Ectodermal cell (in vitro differentiated cells): ENCODE measurements at regions not wholly inside any gene's neighbourhood (a gene's known extent, or its start where the extent isn't known, plus 50 kb on each side); places are given as distances from the start of the nearest gene placed in this dataset.

Source experiments
- H3K27ac ChIP-seq: 2 replicates; pipeline ENCODE4 v1.7.0; 2013; ENCODE audit warnings: mild to moderate bottlenecking, low read depth, low read length; ENCODE audit not compliant: insufficient read depth, poor library complexity, severe bottlenecking
- H3K27me3 ChIP-seq: 2 replicates; pipeline ENCODE4 v1.7.0; 2013; ENCODE audit warnings: mild to moderate bottlenecking, low read length; ENCODE audit not compliant: insufficient read depth, control insufficient read depth, poor library complexity, severe bottlenecking
- H3K36me3 ChIP-seq: one replicate; pipeline ENCODE4 v1.7.0; 2013; ENCODE audit warnings: low read length; ENCODE audit not compliant: control insufficient read depth, insufficient read depth
- H3K4me1 ChIP-seq: one replicate; pipeline ENCODE4 v1.7.0; 2013; ENCODE audit warnings: low read length; ENCODE audit not compliant: control insufficient read depth, insufficient read depth
- H3K4me3 ChIP-seq: 2 replicates; pipeline ENCODE4 v1.7.0; 2013; ENCODE audit warnings: low read depth, low read length, control low read depth; ENCODE audit not compliant: insufficient read depth
- H3K9me3 ChIP-seq: 2 replicates; pipeline ENCODE4 v1.7.0; 2013; ENCODE audit warnings: mild to moderate bottlenecking, low read length, moderate library complexity; ENCODE audit not compliant: control insufficient read depth
- WGBS, 2 experiments: methylation state at CpG; one replicate each; pipeline ENCODE4 v1.1.7; 2013; ENCODE audit warnings: missing lambda C conversion rate in 2 of 2; 5-methylcytosine and 5-hydroxymethylcytosine counted together

GRCh38 chr6:140782941-140783340 is 1349.8 kb upstream of the GJE1 start:
- H3K9me3 ChIP-seq, result no peaks in the 10 kb centered on the region
- no peak overlapping the region for H3K27ac ChIP-seq
- H3K4me1 ChIP-seq, result no peaks in the 10 kb centered on the region
- 84 to 86% methylated on average over 1 of the region's 1 CpG for WGBS, 2 experiments
- no peaks in the 10 kb centered on the region for H3K27me3 ChIP-seq
- no peaks in the 10 kb centered on the region for H3K36me3 ChIP-seq
- H3K4me3 ChIP-seq, result no peak overlapping the region

- Histone ChIP-seq H3K9me3 (no peaks in the 10 kb centered on the region), H3K4me3 (no peak overlapping the region), H3K27ac (no peak overlapping the region), H3K36me3 (no peaks in the 10 kb centered on the region), H3K27me3 (no peaks in the 10 kb centered on the region), H3K4me1 (no peaks in the 10 kb centered on the region)
- WGBS, 2 experiments, result 94 to 100% methylated on average over 5 of the region's 5 CpGs
These were observed 1352.6 kb upstream of the GJE1 start for GRCh38 chr6:140779991-140780596.

- WGBS, 2 experiments, result 92 to 100% methylated on average over 1 of the region's 2 CpGs
- Histone ChIP-seq H3K27me3 (no peaks in the 10 kb centered on the region), H3K27ac (no peak overlapping the region), H3K4me1 (no peaks in the 10 kb centered on the region), H3K9me3 (no peaks in the 10 kb centered on the region), H3K36me3 (no peaks in the 10 kb centered on the region), H3K4me3 (no peak overlapping the region)
These were observed 1353.4 kb upstream of the GJE1 start for GRCh38 chr6:140779341-140779740.

GRCh38 chr6:140777780-140778179 is 1354.9 kb upstream of the GJE1 start:
- H3K9me3 ChIP-seq, result no peaks in the 10 kb centered on the region
- 84% methylated on average over 2 of the region's 4 CpGs; no CpG with 5 or more reads in 1 of the 2 experiments for WGBS, 2 experiments
- H3K4me3 ChIP-seq, result no peak overlapping the region

GRCh38 chr6:140775061-140775460 is 1357.7 kb upstream of the GJE1 start:
- H3K9me3 ChIP-seq, result no peaks in the 10 kb centered on the region
- H3K27ac ChIP-seq, result no peak overlapping the region
- H3K4me1 ChIP-seq, result no peaks in the 10 kb centered on the region
- no peaks in the 10 kb centered on the region for H3K36me3 ChIP-seq
- H3K27me3 ChIP-seq, result no peaks in the 10 kb centered on the region
- 93 to 97% methylated on average over 2 to 3 of the region's 3 CpGs for WGBS, 2 experiments
- H3K4me3 ChIP-seq, result no peak overlapping the region

More at GRCh38 chr6:140777780-140778179, 1354.9 kb upstream of the GJE1 start:
- no peak overlapping the region for H3K27ac ChIP-seq
- no peaks in the 10 kb centered on the region for H3K36me3 ChIP-seq
- H3K4me1 ChIP-seq, result no peaks in the 10 kb centered on the region
- no peaks in the 10 kb centered on the region for H3K27me3 ChIP-seq

GRCh38 chr6:140774080-140774505 is 1358.6 kb upstream of the GJE1 start:
- Histone ChIP-seq H3K27ac (no peak overlapping the region), H3K4me3 (no peak overlapping the region), H3K4me1 (no peaks in the 10 kb centered on the region), H3K9me3 (no peaks in the 10 kb centered on the region), H3K36me3 (no peaks in the 10 kb centered on the region), H3K27me3 (no peaks in the 10 kb centered on the region)
- 88% methylated on average over 3 of the region's 3 CpGs for WGBS, 2 experiments

GRCh38 chr6:140773276-140773675 is 1359.4 kb upstream of the GJE1 start:
- H3K27me3 ChIP-seq, result no peaks in the 10 kb centered on the region
- no peaks in the 10 kb centered on the region for H3K36me3 ChIP-seq
- H3K9me3 ChIP-seq, result no peaks in the 10 kb centered on the region
- H3K27ac ChIP-seq, result no peak overlapping the region
- no peaks in the 10 kb centered on the region for H3K4me1 ChIP-seq
- no peak overlapping the region for H3K4me3 ChIP-seq

GRCh38 chr6:140772576-140772975 is 1360.1 kb upstream of the GJE1 start:
- no peaks in the 10 kb centered on the region for H3K27me3 ChIP-seq
- 76 to 91% methylated on average over 2 to 3 of the region's 3 CpGs for WGBS, 2 experiments
- peaks cover 3% of the 10 kb centered on the region for H3K9me3 ChIP-seq
- H3K4me1 ChIP-seq, result no peaks in the 10 kb centered on the region
- H3K4me3 ChIP-seq, result no peak overlapping the region
- H3K27ac ChIP-seq, result no peak overlapping the region
- no peaks in the 10 kb centered on the region for H3K36me3 ChIP-seq

GRCh38 chr6:140768133-140768532 is 1364.6 kb upstream of the GJE1 start:
- Histone ChIP-seq H3K9me3 (peaks cover 3% of the 10 kb centered on the region), H3K4me3 (no peak overlapping the region), H3K4me1 (no peaks in the 10 kb centered on the region), H3K36me3 (no peaks in the 10 kb centered on the region), H3K27me3 (no peaks in the 10 kb centered on the region), H3K27ac (no peak overlapping the region)
- 93 to 94% methylated on average over 3 of the region's 3 CpGs for WGBS, 2 experiments

GRCh38 chr6:140766999-140767398 is 1365.7 kb upstream of the GJE1 start:
- Histone ChIP-seq H3K36me3 (no peaks in the 10 kb centered on the region), H3K27ac (no peak overlapping the region)
- 96 to 98% methylated on average over 2 of the region's 2 CpGs for WGBS, 2 experiments

More at GRCh38 chr6:140766999-140767398, 1365.7 kb upstream of the GJE1 start:
- peaks cover 3% of the 10 kb centered on the region for H3K9me3 ChIP-seq
- no peaks in the 10 kb centered on the region for H3K4me1 ChIP-seq
- H3K27me3 ChIP-seq, result no peaks in the 10 kb centered on the region
- no peak overlapping the region for H3K4me3 ChIP-seq
